ENCODE measurements at regions not wholly inside any gene's neighbourhood (a gene's known extent, or its start where the extent isn't known, plus 50 kb on each side); places are given as distances from the start of the nearest gene placed in this dataset.

GRCh38 chr5:96115147-96115807 is 153.6 kb upstream of the ELL2 start:
- TF ChIP-seq, protein P1, sequence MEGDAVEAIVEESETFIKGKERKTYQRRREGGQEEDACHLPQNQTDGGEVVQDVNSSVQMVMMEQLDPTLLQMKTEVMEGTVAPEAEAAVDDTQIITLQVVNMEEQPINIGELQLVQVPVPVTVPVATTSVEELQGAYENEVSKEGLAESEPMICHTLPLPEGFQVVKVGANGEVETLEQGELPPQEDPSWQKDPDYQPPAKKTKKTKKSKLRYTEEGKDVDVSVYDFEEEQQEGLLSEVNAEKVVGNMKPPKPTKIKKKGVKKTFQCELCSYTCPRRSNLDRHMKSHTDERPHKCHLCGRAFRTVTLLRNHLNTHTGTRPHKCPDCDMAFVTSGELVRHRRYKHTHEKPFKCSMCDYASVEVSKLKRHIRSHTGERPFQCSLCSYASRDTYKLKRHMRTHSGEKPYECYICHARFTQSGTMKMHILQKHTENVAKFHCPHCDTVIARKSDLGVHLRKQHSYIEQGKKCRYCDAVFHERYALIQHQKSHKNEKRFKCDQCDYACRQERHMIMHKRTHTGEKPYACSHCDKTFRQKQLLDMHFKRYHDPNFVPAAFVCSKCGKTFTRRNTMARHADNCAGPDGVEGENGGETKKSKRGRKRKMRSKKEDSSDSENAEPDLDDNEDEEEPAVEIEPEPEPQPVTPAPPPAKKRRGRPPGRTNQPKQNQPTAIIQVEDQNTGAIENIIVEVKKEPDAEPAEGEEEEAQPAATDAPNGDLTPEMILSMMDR (tag by site-specific recombination; IDR thresholded peaks at IDR 0.05), result no peak
- TF ChIP-seq ZNF792 (tag by site-specific recombination; IDR thresholded peaks at IDR 0.05), result no peak
